B cell (primary cell): ENCODE measurements at regions not wholly inside any gene's neighbourhood (a gene's known extent, or its start where the extent isn't known, plus 50 kb on each side); places are given as distances from the start of the nearest gene placed in this dataset.
"Not testable (repeated sequence)": the region's sequence is repeated elsewhere in the genome, so short reads cannot be mapped to it uniquely, and the experiment has no call there.

Experiments used
- ATAC-seq: fragments of 200-7000 bp; cut with Tn5 transposase; one replicate; pipeline ENCODE4 v1.10.0; 2021; ENCODE audit warnings: low read depth, mild to moderate bottlenecking, moderate number of reproducible peaks, moderate library complexity
- CTCF ChIA-PET: fragments of 350-600 bp; sonication (Branson Sonifier 250); formaldehyde crosslinking; loops from one replicate; lab custom pipeline; 2021; ENCODE audit warnings: antibody characterized with exemption, inconsistent platforms; lab: Charles Lee
- POLR2A ChIA-PET: fragments of 350-600 bp; sonication (Branson Sonifier 250); formaldehyde crosslinking; loops from one replicate; lab custom pipeline; 2021; ENCODE audit warnings: antibody characterized with exemption; lab: Charles Lee
- DNase-seq: peaks from one replicate; pipeline ENCODE4 v3.0.0; 2013
- H2AFZ ChIP-seq: 2 replicates; pipeline ENCODE4 v1.6.1; 2012; ENCODE audit warnings: mild to moderate bottlenecking, low read depth, low read length; ENCODE audit not compliant: insufficient read depth, poor library complexity, severe bottlenecking
- H3K27ac ChIP-seq, 2 donors: 1 replicate in 1 of 2; 2 replicates in 1 of 2; pipeline ENCODE4 v1.5.1; 2012 to 2013; ENCODE audit warnings: low read length in 2 of 2, mild to moderate bottlenecking in 2 of 2, moderate library complexity in 1 of 2
- H3K27me3 ChIP-seq, 4 experiments: fragments of 200-600 bp in 1 of 4; sonication (generic) in 1 of 4; replicated peaks in 1 of 4; 1 replicate in 2 of 4; 2 replicates in 2 of 4; pipeline versions ENCODE4 v1.6.1 to v1.7.0; 2013 to 2016; ENCODE audit warnings: low read length in 3 of 4, mild to moderate bottlenecking in 2 of 4, mixed read lengths in 1 of 4, moderate library complexity in 1 of 4; ENCODE audit not compliant: insufficient read depth in 4 of 4, control insufficient read depth in 3 of 4; ENCODE audit errors: control extremely low read depth in 1 of 4
- H3K36me3 ChIP-seq, 2 experiments: replicated peaks in 1 of 2; 1 replicate in 1 of 2; 2 replicates in 1 of 2; pipeline versions ENCODE4 v1.6.1 to v1.7.1; 2013; ENCODE audit warnings: low read length in 1 of 2; ENCODE audit not compliant: insufficient read depth in 2 of 2, control insufficient read depth in 1 of 2; ENCODE audit errors: control extremely low read depth in 1 of 2, extremely low read depth in 1 of 2
- H3K4me1 ChIP-seq, 2 donors: fragments of 200-600 bp in 1 of 2; sonication (generic) in 1 of 2; 1 replicate in 1 of 2; 2 replicates in 1 of 2; pipeline versions ENCODE4 v1.5.1 to v1.6.1; 2013 to 2017; ENCODE audit warnings: low read length in 2 of 2; ENCODE audit not compliant: control insufficient read depth in 2 of 2, insufficient read depth in 2 of 2
- H3K4me2 ChIP-seq: replicated peaks from 2 replicates; pipeline ENCODE3; 2012; ENCODE audit warnings: mild to moderate bottlenecking, low read depth, low read length; ENCODE audit not compliant: poor library complexity, severe bottlenecking
- H3K4me3 ChIP-seq, 5 experiments: fragments of 200-600 bp in 1 of 5; sonication (generic) in 1 of 5; 1 replicate in 3 of 5; 2 replicates in 2 of 5; pipeline versions ENCODE4 v1.5.1 to v1.7.0; 2011 to 2016; ENCODE audit warnings: low read length in 4 of 5, mild to moderate bottlenecking in 4 of 5, low read depth in 2 of 5, control low read depth in 1 of 5, moderate library complexity in 1 of 5; ENCODE audit not compliant: insufficient read depth in 1 of 5; ENCODE audit errors: control extremely low read depth in 1 of 5, extremely low read depth in 1 of 5
- H3K79me2 ChIP-seq: fragments of 200-600 bp; sonication (generic); one replicate; pipeline ENCODE4 v1.6.0; 2016; ENCODE audit warnings: low read length; ENCODE audit not compliant: control insufficient read depth, insufficient read depth
- H3K9ac ChIP-seq: fragments of 200-600 bp; sonication (generic); 2 replicates; pipeline ENCODE4 v1.6.1; 2017; ENCODE audit warnings: mild to moderate bottlenecking, low read length, moderate library complexity
- H3K9me3 ChIP-seq, 3 donors: one replicate each; pipeline versions ENCODE4 v1.6.1 to v1.7.1; 2013; ENCODE audit warnings: low read length in 2 of 3; ENCODE audit not compliant: control insufficient read depth in 2 of 3, insufficient read depth in 1 of 3; ENCODE audit errors: control extremely low read depth in 1 of 3
- H4K20me1 ChIP-seq: 2 replicates; pipeline ENCODE4 v1.6.0; 2012; ENCODE audit warnings: mild to moderate bottlenecking, low read length; ENCODE audit not compliant: insufficient read depth, control insufficient read depth, poor library complexity, severe bottlenecking
- H3K27ac Mint-ChIP-seq: one replicate; pipeline ENCODE4 v1.8.0; 2021; ENCODE audit warnings: mixed read lengths
- H3K27me3 Mint-ChIP-seq: one replicate; pipeline ENCODE4 v1.8.0; 2021; ENCODE audit warnings: mixed read lengths
- H3K4me1 Mint-ChIP-seq: one replicate; pipeline ENCODE4 v1.8.0; 2021; ENCODE audit warnings: mixed read lengths
- H3K4me3 Mint-ChIP-seq: one replicate; pipeline ENCODE4 v1.8.0; 2021; ENCODE audit warnings: mixed read lengths
- H3K9me3 Mint-ChIP-seq: one replicate; pipeline ENCODE4 v1.8.0; 2022; ENCODE audit warnings: mixed read lengths; ENCODE audit not compliant: insufficient read depth
- EZH2 ChIP-seq: IDR thresholded peaks from 2 replicates; pipeline ENCODE4 v1.6.1; 2012; ENCODE audit warnings: borderline replicate concordance, low read depth, mild to moderate bottlenecking, moderate library complexity, low read length; ENCODE audit not compliant: insufficient read depth, poor library complexity, severe bottlenecking
- WGBS: methylation state at CpG from one replicate; pipeline ENCODE4 v1.1.5; 2013; ENCODE audit warnings: missing lambda C conversion rate; ENCODE audit not compliant: insufficient coverage; 5-methylcytosine and 5-hydroxymethylcytosine counted together
- intact Hi-C: fragments of 100-400 bp; cut with micrococcal nuclease; formaldehyde crosslinking; loops from one replicate; pipeline ENCODE4 v1.10.0; 2022
- TF ChIP-seq, protein P1 (sequence below): fragments of 200-600 bp; IDR thresholded peaks from one replicate; pipeline ENCODE4 v1.8.0; 2022; ENCODE audit warnings: antibody characterized with exemption, mild to moderate bottlenecking

DNA sequence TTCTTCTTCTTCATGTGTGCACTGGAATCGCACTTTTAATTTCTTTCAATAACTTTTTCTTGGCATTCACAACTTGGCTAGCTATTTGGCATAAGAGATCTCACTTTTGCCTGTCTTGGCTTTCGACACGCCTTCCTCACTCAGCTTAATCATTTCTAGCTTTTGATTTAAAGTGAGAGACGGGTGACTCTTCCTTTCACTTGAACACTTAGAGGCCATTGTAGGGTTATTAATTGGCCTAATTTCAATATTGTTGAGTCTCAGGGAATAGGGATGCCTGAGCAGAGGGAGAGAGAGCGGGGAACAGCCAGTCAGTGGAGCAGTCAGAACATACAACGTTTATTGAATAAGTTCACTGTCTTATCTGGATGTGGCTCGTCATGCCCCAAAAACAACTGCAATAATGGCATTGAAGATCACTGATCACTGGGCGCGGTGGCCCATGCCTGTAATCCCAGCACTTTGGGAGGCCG lies 200.3 kb downstream of the SEC14L1 start:
- H3K36me3 ChIP-seq: no peaks in the 10 kb centered on the region
- H3K4me3 Mint-ChIP-seq: peak overlapping the region; percentile 3
- no peaks in the 10 kb centered on the region for H3K27me3 ChIP-seq
- no peaks in the 10 kb centered on the region for H3K9me3 Mint-ChIP-seq
- peak overlapping the region; percentile 3 for H3K27ac Mint-ChIP-seq
- H3K4me1 ChIP-seq: peaks cover 24 to 27% of the 10 kb centered on the region in 2 donors
- peaks cover 0 to 6% (median 0%) of the 10 kb centered on the region in 3 donors for H3K9me3 ChIP-seq
- TF ChIP-seq, protein P1, sequence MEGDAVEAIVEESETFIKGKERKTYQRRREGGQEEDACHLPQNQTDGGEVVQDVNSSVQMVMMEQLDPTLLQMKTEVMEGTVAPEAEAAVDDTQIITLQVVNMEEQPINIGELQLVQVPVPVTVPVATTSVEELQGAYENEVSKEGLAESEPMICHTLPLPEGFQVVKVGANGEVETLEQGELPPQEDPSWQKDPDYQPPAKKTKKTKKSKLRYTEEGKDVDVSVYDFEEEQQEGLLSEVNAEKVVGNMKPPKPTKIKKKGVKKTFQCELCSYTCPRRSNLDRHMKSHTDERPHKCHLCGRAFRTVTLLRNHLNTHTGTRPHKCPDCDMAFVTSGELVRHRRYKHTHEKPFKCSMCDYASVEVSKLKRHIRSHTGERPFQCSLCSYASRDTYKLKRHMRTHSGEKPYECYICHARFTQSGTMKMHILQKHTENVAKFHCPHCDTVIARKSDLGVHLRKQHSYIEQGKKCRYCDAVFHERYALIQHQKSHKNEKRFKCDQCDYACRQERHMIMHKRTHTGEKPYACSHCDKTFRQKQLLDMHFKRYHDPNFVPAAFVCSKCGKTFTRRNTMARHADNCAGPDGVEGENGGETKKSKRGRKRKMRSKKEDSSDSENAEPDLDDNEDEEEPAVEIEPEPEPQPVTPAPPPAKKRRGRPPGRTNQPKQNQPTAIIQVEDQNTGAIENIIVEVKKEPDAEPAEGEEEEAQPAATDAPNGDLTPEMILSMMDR: no peak
- TF ChIP-seq EZH2: no peak
- no peak overlapping the region for H3K9ac ChIP-seq
- peaks cover 32% of the 10 kb centered on the region for H3K4me1 Mint-ChIP-seq
- CTCF ChIA-PET: interaction anchor here (0.9 to 1.1 kb wide), 3 partner anchors 10 to 201 kb away, joined by 3 read pairs; no protein-coding TSS in a partner anchor
- DNase-seq (no peak), ATAC-seq (no peak)
- no peak overlapping the region for H2AFZ ChIP-seq
- intact Hi-C loops: no loop called here
- H3K27me3 Mint-ChIP-seq: no peaks in the 10 kb centered on the region
- no peak overlapping the region for H3K4me2 ChIP-seq
- POLR2A ChIA-PET: interaction anchor here (1.2 kb wide), 1 partner anchor 17 kb away, joined by 6 read pairs; no protein-coding TSS in a partner anchor
- no peak overlapping the region for H3K27ac ChIP-seq
- WGBS: 87% methylated on average over 6 of the region's 10 CpGs
- no peak overlapping the region for H3K4me3 ChIP-seq
- H4K20me1 ChIP-seq: no peaks in the 10 kb centered on the region
- peaks cover 3% of the 10 kb centered on the region for H3K79me2 ChIP-seq

DNA sequence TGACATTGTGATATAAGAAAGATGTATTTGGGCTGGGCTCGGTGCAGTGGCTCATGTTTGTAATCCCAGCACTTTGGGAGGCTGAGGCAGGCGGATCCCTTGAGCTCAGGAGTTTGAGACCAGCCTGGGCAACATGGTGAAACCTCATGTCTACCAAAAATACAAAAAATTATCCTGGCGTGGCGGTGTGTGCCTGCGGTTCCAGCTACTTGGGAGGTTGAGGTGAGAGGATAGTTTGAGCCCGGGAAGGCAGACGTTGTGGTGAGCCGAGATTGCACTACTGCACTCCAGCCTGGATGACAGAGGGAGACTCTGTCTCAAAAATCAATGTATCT lies 201.9 kb downstream of the SEC14L1 start:
- intact Hi-C loops, H3K27me3 ChIP-seq, H3K36me3 ChIP-seq, H3K9me3 Mint-ChIP-seq, DNase-seq, H3K27me3 Mint-ChIP-seq, ATAC-seq, POLR2A ChIA-PET, H4K20me1 ChIP-seq, H3K79me2 ChIP-seq, H3K9me3 ChIP-seq: not testable (repeated sequence)
- CTCF ChIA-PET: interaction anchor here (0.6 to 0.9 kb wide), 2 partner anchors 10 to 153 kb away, joined by 3 read pairs; no protein-coding TSS in a partner anchor
- Histone ChIP-seq H3K4me2 (peak overlapping the region; percentile 60), H3K4me3 (peak overlapping the region in 4 of 5 experiments; percentile 7 to 23 (median 11)), H3K4me1 (peaks cover 24 to 27% of the 10 kb centered on the region in 2 donors), H2AFZ (peak overlapping the region; percentile 36), H3K9ac (peak overlapping the region; percentile 24), H3K27ac (peak overlapping the region in 1 of 2 donors; percentile 70)
- Mint-ChIP-seq H3K4me1 (peaks cover 32% of the 10 kb centered on the region), H3K4me3 (peak overlapping the region; percentile 42), H3K27ac (peak overlapping the region; percentile 28)
- WGBS: 42% methylated on average over 5 of the region's 8 CpGs
